GM10248 (cell line): ENCODE measurements at regions not wholly inside any gene's neighbourhood (a gene's known extent, or its start where the extent isn't known, plus 50 kb on each side); places are given as distances from the start of the nearest gene placed in this dataset.
"Not testable (repeated sequence)": the region's sequence is repeated elsewhere in the genome, so short reads cannot be mapped to it uniquely, and the experiment has no call there.

Experiments used
- CTCF ChIA-PET: fragments of 300-600 bp; sonication (Branson Sonifier 250); formaldehyde crosslinking; extraction: SDS; loops from one replicate; lab custom pipeline; 2021; ENCODE audit warnings: antibody characterized with exemption; lab: Yijun Ruan, JAX
- POLR2A ChIA-PET: fragments of 350-650 bp; sonication (Branson Sonifier 250); formaldehyde crosslinking; extraction: SDS; loops from one replicate; lab custom pipeline; 2020; ENCODE audit warnings: antibody characterized with exemption; lab: Yijun Ruan, JAX
- DNase-seq: peaks from one replicate; pipeline ENCODE4 v3.0.0; 2012; ENCODE audit errors: extremely low spot score
- TF ChIP-seq, protein P1 (sequence below): IDR thresholded peaks from 2 replicates; pipeline ENCODE4 v1.5.1; 2012; ENCODE audit warnings: mild to moderate bottlenecking, low read depth; ENCODE audit errors: extremely low read depth, missing control alignments, control extremely low read depth

DNA sequence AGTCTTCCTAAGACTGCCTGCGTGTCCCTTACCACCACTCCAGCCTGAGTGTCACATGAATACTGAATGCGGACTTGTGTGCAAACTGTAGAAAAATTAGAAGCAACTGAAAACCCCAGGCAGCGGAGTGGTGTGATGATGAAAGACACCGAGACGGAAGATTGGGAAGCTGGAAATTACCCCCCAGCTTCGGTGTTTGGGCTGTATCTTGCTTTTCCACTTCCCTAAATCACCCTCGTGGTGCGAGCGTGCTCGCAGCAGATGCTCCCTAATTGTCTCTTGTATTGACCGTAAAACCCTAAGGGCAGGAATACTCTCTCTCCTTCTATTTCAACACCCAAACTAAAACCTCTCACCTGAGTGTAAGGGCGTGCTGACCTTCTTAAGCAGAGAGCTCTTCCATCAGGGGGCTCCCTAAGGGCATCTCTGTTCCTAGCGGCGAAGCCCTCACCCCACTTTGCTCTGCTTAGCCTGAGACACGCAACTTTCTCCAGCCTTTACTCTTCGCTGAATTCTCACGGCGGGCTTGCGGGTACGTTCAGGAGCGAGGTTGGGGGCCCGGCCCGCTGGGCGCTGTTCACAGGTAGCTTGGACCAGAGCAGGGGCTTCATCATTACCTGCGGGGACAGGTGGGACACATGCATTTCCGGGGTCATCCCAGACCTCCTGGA, 62.4 kb downstream of the CRYBB2 start:
- TF ChIP-seq, protein P1, sequence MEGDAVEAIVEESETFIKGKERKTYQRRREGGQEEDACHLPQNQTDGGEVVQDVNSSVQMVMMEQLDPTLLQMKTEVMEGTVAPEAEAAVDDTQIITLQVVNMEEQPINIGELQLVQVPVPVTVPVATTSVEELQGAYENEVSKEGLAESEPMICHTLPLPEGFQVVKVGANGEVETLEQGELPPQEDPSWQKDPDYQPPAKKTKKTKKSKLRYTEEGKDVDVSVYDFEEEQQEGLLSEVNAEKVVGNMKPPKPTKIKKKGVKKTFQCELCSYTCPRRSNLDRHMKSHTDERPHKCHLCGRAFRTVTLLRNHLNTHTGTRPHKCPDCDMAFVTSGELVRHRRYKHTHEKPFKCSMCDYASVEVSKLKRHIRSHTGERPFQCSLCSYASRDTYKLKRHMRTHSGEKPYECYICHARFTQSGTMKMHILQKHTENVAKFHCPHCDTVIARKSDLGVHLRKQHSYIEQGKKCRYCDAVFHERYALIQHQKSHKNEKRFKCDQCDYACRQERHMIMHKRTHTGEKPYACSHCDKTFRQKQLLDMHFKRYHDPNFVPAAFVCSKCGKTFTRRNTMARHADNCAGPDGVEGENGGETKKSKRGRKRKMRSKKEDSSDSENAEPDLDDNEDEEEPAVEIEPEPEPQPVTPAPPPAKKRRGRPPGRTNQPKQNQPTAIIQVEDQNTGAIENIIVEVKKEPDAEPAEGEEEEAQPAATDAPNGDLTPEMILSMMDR = no peak
- ChIA-PET POLR2A (interaction anchor here (0.6 kb wide), 1 partner anchor 774 kb away, joined by 4 read pairs; no protein-coding TSS in a partner anchor), CTCF (no interaction called here)
- DNase-seq = no peak

DNA sequence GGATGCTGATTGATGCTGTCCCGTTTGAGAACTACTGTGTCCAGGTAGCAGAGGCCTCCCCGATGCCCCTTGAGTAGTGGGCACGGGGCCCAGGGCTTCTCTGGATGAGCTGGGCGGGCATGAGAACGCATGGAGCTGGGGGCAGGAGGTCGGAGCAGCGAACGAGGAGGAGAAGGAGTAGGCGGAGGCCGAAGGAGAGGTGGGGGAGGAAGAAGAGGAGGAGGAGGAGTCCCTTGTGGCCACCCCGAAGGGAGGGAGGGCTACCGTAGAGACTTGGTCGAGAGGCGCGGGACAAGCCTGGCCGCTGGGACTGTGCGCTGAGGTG, 62.9 kb downstream of the CRYBB2 start:
- ChIA-PET CTCF (interaction anchor here (1.2 kb wide), 1 partner anchor 81 kb away, joined by 3 read pairs; no protein-coding TSS in a partner anchor), POLR2A (no interaction called here)
- no peak for DNase-seq
- TF ChIP-seq, protein P1 = no peak

DNA sequence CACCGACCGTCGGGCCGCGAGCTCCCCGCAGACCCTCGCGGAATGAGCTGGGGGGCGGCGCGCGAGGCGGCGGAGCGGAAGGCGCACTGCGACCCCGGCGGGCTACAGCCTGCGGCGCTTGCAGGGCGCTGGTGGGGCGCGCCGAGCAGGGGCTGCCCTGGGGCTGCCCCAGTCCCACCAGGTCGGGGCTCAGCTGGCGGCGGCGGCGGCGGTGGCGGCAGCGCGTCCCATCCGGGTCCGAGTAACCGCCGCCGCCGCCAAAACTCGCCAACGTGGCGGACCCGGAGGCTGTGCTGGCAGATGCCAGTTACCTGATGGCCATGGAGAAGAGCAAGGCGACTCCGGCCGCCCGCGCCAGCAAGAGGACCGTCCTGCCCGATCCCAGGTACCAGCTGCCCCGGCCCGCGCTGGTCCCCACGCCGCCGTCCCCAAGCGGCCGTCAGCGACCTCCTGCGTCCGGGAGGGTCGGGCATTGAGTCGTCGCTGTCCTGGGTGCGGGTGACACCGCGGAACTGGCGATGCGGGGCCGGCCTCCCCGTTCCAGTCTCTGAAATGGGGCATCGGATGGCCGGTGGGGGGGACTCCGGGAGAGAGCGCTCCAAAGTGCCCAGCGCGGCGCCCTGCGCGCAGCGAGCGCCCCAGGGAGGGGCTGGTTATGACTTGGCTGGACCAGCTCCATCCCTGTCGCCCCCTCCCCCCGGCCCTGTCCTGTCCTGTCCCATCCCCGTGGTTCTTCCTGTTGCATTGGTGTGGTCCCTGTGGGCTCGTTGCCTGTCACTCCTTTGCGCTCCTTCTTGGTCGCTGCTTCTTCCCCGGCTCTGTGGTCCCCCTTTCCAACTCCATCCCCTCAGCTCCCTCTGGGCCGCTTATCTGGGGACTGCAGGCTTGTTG, 63.5 kb downstream of the CRYBB2 start:
- TF ChIP-seq, protein P1 = no peak
- ChIA-PET CTCF (interaction anchor here (1.2 kb wide), 1 partner anchor 81 kb away, joined by 3 read pairs; no protein-coding TSS in a partner anchor), POLR2A (no interaction called here)
- peak; percentile 15 for DNase-seq

DNA sequence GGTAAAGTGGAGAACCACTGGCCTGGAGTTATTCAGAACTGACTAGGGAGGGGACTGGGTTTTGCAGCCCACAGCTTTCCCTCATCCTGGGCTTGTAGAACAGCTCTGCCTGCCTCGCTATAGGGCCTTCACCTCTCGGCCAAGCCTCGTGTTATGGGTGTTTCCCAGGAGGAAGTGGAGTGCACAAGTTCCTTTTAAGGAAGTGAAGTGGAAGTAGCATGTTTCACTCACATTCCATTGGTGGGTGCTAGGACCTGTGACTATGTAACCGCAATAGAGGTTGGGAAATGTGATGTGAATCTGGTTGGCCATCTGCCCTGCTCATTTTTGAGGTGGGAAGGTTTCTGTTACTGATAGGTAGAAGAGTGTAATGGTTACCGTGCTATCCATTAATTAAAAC, 69.0 kb downstream of the CRYBB2 start:
- POLR2A ChIA-PET, CTCF ChIA-PET, DNase-seq: not testable (repeated sequence)

DNA sequence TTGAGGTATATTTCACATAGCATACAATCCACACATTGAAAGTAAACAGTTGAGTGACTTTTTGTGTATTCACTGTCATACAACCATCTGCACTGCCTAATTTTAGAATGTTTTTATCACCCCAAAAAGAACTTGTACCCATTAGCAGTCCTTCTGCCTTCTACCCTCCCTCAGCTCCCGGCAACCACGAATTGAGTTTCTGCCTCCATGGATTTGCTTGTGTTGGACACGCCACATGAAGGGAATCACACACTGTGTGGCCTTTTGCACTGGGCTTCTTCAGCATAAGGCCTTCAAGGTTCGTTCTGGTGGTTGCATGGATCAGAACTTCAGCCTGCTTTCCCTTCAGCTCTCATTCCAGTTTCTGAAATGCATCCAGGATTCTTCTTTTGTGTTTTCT, 82.5 kb downstream of the CRYBB2 start:
- POLR2A ChIA-PET, CTCF ChIA-PET, DNase-seq: not testable (repeated sequence)

DNA sequence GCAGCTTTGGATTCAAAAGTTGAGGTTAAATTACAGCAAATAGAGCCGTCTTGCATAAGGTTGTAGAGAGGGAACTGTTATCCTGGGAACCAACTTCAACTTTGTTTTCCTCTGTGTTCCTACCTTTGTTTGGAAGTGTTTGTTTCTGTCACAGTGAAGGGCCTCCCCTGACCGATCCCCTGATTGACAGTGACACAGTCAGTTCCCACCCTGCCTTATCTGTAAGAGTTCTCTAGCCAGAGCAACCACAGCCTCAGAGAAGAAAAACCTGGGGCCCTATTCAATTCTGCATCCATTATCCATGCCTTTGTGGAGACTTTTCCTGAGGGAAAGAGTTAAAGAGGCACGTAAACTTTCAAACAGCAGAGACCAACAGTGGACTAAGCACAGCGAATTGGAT, 90.1 kb downstream of the CRYBB2 start:
- CTCF ChIA-PET, POLR2A ChIA-PET: not testable (repeated sequence)

DNA sequence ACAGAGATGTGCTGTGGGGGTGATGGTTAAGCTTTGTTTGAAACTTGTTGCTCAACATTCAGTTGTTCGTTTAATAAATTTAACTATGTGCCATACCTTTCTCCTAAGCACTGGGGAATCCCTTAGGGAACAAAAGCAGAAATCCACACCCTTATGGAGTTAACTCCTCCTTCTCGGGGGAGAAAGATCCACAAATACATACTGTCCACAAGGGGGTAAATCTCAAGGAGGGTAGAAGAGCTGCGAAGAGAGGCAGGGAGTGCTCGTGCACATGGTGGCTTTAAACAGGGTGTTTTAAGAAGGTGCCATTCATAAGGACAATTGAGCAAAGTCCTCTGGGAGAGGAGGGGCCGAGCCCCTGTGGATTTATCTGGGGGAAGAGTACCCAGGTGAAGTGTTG, 92.5 kb downstream of the CRYBB2 start:
- POLR2A ChIA-PET, DNase-seq: not testable (repeated sequence)
- CTCF ChIA-PET = interaction anchor here (1.1 kb wide), 1 partner anchor 22 kb away, joined by 3 read pairs; no protein-coding TSS in a partner anchor

More for the DNA sequence above, 90.1 kb downstream of the CRYBB2 start:
- DNase-seq = not testable (repeated sequence)

DNA sequence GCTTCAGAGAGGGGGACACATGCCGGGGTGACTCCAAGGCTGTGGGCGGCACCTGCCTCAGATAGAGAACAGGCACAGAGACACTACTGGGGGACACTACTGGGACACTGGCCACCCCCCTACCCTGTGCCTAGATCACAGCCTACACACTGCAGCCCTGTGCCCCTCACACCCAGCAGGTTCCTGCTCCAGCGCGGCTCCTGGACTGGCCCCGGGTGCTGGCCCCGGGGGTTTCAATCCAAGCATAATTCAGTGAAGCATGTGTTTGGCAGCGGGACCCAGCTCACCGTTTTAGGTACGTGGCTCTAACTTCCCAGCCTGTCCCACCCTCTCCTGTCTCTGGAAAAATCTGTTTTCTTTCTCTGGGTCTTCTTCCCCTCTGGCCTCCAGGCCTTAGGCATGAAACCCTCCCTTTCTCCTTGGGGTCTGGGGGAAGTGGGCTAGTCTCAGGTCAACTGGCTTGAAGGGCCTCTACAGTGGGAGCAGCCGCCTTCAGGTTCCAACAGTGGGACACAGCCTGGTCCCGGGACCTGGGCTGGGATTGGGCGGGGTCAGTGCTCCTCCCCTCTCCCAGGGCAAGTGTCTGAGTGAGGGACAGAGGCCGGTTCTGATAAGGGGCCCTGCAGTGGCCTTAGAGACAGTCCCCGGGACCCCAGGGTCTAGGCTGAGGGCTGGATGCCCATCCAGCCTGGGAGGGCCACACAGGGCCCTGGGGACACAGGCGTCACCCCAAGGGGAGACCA, 98.8 kb downstream of the CRYBB2 start:
- ChIA-PET CTCF (no interaction called here), POLR2A (no interaction called here)

More for the DNA sequence above, 98.8 kb downstream of the CRYBB2 start:
- TF ChIP-seq, protein P1 = no peak
- DNase-seq = no peak
